ENCODE measurements at regions not wholly inside any gene's neighbourhood (a gene's known extent, or its start where the extent isn't known, plus 50 kb on each side); places are given as distances from the start of the nearest gene placed in this dataset.
"Not testable (repeated sequence)": the region's sequence is repeated elsewhere in the genome, so short reads cannot be mapped to it uniquely, and the experiment has no call there.

DNA sequence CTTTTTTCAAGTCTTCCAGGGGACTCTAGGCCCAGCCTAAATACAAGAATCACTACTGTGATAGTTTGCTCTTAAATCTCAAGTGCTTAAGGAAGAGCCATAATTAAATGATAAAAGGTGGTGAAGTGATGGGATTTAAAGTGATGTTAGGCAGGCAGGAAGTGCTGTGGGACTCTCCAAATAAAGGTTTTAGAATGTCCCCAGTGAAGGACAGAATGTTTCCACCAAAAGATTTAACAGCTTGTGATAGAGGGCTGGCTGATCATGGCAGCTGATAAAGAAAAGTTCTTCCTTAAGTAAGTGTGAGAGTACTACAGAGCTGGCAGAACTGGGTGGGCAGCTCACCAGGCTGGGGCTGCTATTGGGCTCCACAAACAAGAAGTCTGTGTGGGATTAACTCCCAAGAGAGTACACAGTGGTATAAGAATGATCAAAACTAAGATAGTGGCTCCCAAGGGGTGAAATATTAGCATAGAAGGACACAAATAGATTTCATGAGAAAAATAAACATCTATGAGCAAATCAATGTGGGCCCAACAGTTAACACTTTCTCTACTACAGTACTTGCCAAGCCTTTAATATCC, 637.2 kb upstream of the CPEB2 start:
- DNase-seq (ENCODE audit: low read depth), result no peak

DNA sequence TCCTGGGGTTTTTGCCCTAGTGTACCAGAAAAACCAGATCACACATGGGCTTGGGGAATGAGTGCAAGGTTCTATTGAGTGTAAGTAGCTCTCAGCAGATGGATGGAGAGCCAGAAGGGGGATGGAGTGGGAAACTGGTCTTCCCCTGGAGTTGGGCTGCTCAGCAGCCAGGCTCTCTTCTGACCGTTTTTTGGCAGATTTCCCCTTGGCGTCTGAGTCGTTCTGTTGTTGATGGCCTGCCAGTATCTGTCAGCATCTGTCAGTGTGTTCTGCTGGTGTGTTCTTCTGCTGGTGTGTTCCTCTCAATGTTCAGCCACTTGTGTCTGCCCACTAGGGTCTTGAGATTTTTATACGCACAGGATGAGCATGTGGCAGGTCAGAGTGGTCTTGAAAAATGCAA, 633.9 kb upstream of the CPEB2 start:
- no peak for DNase-seq (ENCODE audit: low read depth)

DNA sequence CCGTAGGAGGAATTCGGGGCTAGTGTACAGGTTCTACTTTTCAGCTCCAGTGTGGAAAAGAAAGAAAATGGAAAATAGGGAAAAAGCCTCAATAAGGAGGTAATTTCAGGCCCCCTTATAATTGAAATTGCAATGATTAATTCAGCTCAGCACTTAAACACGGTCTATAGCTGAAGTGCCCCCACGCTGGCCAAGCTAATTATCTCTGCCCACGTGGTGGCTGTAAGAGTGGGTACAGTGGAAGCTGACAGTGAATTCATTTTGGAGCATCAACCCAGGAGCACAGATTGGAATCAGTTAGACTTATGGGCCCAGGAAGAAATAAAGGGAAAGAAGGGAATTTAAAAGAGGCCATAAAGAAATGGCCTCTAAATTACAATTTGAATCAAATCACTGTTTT, 631.1 kb upstream of the CPEB2 start:
- no peak for DNase-seq (ENCODE audit: low read depth)

DNA sequence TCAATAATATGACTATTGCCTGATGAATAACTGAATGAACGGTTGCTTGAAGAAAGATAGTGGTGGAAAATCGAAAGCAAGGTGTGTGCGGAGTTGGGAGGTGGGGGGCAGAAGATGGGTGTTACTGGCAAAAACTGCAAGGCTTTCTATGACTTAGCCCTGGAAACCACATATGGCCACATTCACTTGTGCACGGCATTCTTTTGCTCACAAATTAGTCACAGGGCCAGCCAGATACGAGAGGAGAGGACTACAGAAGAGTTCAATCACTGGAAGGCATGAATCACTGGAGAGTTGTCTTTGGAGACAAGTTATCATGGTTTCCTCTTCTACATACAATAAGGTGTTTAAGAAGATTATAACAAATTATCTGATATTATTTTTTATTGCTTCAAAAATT, 626.5 kb upstream of the CPEB2 start:
- peak; percentile 5 for DNase-seq (ENCODE audit: low read depth)

DNA sequence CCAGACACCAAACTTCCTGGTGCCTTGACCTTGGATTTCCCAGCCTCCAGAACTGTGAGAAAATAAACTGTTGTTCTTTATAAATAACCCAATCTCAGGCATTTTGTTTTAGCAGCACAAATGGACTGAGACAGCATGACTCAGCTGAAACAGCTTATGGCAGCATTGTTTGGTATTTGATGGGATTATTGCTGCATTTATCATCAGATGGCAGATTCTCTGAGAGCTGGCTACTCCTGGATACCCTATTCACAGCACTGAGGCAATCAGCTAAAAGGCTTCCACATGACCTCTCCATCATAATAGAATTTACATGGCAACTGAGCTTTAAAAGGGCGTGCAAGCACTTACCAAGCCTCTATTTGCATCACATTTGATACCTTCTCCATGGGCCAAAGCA, 623.1 kb upstream of the CPEB2 start:
- no peak for DNase-seq (ENCODE audit: low read depth)

DNA sequence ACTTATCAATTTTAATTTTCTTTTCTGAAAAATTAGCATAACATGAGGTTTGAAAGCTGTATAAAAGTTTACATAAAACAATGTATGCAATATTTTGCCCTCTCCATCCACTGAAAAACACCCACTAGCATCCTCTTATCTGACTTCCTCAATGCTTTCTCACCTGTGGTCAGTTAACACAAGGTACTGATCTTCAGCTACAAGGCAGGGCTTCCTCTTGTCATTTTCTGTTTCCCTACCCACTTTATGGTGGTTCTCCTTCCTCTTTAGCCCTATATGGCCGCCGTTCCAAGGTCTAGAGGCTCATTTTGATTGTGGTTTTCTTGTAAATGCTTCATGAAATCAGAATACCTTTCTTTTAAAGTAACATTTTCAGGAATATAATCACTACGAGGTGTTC, 618.6 kb upstream of the CPEB2 start:
- no peak for DNase-seq (ENCODE audit: low read depth)

DNA sequence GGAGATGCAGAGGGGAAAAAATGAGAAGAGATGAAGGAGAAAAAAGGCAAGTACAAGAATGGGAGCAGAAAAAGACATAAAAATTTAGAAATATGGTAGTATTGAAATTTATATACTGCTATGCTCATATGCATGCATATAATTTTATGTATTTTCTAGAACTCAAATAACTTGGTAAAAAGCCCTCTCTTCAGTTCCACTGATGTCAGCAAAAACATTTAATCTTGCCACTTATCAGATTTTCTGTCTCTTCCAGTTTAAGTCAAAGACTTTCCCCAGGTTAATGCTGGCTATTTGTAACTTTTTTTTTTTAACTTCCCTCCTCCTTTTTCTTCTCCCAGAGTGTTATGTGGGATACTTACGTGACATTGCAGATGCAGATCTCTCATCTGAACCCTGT, 617.5 kb upstream of the CPEB2 start:
- DNase-seq (ENCODE audit: low read depth), result no peak

DNA sequence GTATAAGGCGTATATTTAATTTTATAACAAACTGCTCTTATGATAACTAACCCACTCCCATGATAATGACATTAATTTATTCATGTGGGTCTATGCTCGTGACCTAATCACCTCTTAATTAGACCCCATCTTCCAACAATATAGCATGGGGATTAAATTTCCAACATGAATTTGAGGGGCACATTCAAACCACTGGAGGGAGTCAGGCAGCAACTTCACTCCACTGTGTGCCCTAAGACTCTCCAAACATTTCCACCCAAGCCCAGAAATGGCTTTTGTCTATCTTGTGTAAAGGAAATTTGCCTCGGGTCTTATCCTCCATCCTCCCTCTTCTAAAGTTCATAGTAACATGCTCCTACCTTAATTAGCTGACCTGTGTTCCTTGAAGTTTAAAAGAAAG, 616.1 kb upstream of the CPEB2 start:
- DNase-seq (ENCODE audit: low read depth), result no peak

DNA sequence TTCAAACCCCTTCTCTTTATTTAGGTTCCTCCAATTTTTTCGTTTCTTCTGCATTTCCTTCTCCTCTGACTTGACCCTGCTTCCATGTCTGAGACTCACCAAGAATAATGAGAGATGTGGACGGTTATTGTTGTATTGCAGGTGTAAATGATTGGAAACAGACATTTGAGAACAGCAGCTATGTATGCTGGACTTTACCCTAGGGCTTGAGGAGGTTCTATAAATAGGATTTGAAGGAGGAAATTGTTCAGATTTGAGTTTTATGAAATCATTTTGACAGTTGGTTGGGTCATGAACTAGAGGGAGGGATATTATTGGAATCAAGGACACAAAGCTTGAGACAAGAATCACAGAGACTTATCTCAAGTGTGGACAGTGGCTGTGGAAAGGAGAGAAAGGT, 614.6 kb upstream of the CPEB2 start:
- no peak for DNase-seq (ENCODE audit: low read depth)

DNA sequence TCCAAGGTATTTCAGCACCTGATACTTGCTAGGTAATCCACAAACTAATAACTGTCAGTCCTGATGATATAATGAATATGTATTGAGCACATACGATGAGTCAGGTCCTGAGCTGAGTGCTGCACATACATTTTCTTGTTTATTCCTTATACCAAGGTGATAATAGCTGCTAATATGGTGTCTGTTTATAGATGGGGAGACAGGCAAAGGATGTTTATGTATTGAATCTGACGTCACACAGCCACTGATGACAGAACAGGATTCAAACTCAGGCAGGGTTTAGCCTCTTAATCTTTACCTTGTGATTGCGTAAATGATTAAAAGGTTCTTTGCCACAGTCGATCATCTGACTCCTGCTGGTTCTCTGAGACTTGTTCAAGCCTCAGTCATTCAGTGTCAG, 609.9 kb upstream of the CPEB2 start:
- no peak for DNase-seq (ENCODE audit: low read depth)

DNA sequence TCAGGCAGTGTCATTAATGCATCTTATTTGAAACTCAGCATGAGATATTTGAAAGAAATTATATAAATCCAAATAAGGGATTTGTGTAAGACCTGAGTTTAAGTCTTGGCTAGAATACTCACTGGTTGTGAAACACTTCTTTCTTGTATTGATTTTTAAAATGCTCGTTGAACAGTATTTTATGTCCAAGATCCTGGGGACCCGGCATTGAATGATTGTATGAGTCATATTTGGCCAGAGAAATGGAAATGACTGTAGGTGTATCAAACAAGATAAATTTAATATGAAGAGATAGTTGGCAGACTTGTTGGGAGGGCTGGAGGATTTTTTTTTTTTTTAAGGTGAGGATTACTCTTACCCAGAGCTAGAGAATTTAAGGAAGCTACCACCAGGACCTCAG, 606.1 kb upstream of the CPEB2 start:
- DNase-seq (ENCODE audit: low read depth), result no peak

DNA sequence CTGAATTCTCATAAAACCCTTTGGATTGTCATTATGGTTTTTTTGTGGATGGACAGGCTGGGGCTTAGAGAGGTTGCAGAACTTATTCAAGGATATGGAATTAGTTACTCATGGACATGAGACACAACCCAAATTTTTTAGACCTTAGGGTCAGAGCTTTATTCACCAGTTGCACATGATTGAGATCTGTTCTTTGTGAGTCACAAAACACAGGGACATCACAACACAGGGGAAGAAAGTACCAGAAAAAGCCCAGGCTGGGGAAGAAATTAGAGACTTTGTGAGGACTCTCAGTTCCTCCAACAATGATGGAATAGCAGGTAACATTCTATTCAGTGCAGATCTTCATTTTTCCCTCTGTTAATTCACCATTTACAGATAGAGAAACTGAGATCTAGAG, 602.4 kb upstream of the CPEB2 start:
- DNase-seq (ENCODE audit: low read depth), result no peak

DNA sequence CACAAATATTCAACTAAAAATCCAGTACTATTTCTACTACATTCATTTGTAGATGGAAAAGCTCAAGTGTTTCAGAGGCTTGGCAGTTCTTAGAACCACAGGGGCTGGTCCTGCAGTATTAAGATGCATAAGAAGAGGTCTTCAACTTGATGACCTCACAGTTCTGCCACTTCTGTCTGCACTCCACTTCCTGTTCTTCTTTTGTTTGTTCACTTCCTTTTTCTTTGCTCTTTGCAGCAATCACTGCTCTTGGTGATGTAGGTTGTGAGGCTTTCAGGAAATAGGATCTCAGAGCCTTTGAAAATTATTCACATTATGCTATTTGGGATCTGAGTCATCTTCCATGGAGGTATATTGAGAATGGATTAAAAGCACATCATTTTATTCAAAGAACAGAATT, 602.0 kb upstream of the CPEB2 start:
- DNase-seq (ENCODE audit: low read depth), result no peak

DNA sequence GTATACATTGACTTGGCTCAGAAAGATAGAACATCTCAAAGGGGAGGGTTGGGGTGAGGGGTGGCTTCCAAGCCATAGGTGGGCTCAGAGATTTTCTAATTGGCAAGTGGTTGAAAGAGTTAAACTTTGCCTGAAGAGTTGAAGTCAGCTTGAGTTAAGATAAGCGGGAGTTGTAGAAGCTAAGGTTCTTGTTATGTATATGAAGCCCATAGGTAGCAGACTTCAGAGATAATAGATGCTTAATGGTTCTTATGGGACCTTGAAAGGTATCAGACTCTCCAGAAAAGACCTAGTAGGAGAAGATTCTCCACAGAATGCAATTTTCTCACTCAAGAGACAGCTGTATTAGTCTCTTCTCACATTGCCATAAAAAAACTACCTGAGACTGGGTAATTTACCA, 599.1 kb upstream of the CPEB2 start:
- DNase-seq (ENCODE audit: low read depth), result no peak

DNA sequence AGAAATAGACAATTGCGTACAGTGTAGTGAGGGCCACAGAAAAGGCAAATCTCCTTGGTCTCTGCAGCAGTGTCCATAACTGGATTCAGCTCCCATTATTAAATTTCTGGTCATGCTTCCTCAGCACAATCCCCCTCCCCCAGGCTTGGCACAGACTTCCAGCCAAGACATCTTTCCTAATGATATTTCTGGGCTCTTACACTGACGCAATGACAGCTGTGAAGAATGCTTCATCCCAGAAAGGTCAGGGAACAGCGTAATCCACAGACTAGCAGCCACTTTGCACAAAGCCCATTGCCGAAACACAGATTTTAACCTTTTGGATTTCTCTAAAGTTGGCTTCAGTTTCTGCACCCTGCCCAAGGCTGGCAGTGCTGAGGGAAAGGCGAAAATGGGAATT, 597.6 kb upstream of the CPEB2 start:
- peak; percentile 64 for DNase-seq (ENCODE audit: low read depth)

DNA sequence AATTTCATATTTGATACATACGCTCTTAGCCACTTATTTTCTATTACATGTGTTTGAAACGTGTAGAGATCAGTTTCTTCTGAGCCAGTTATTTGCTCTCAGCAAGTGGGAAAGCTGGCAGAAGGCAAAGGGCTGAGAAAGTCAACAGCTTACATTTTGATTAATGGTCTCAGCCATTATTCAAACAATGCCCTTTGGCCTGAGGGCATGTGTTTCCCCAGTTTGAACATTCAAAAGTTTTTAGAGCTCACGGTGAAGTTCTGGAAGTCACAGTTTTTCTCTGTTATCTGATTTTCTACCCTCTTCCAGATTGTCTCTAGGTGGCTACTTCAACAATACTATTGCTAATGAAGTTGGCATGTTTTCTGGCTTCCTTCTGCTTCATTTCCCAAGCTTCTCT, 591.8 kb upstream of the CPEB2 start:
- no peak for DNase-seq (ENCODE audit: low read depth)

DNA sequence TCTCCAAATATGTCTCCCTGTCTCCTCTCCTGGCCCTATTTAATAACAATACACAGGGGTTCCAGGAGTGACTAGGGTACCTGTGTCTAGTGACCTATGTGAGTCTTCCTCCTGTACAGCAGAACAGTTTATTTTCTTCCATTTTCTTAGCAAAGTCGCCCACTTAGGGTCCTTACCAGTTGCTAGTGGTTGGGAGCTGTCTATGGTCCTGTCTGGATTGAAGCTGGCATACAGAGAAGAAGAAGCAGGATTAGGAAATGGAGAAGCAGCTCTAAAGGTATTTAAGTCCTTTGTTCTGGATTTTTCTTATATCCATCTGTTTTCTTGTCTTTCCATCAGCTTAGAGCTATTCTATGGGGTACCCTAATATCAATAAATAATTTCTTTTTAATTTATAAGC, 587.1 kb upstream of the CPEB2 start:
- peak; percentile 19 for DNase-seq (ENCODE audit: low read depth)

DNA sequence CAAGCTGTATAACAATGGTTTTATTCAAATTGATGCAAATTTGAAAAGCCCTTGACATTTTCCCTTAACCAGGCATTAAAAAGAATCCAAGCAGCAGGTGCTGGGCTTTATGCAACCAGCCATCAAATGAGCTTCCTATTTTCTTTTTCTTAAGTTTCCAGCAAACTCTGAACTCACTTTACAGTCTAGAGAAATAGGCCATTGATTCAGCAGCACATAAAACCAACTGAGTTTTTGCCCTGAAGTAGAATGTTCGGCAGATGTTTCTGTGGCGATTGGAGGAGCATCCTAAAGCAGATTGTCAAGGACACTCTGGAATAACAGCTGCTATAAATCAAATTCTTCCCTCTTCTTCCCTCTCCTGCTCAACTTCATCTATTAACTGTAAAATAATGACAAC, 582.8 kb upstream of the CPEB2 start:
- DNase-seq (ENCODE audit: low read depth), result no peak

DNA sequence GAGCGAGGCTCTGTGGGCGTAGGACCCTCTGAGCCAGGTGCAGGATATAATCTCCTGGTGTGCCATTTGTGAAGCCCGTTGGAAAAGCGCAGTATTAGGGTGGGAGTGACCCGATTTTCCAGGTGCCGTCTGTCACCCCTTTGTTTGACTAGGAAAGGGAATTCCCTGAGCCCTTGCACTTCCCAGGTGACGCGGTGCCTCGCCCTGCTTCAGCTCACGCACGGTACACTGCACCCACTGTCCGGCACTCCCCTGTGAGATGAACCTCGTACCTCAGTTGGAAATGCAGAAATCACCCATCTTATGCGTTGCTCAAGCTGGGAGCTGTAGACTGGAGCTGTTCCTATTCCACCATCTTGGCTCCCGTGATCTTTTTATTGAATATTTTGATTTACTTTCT, 576.0 kb upstream of the CPEB2 start:
- DNase-seq (ENCODE audit: low read depth), result not testable (repeated sequence)

DNA sequence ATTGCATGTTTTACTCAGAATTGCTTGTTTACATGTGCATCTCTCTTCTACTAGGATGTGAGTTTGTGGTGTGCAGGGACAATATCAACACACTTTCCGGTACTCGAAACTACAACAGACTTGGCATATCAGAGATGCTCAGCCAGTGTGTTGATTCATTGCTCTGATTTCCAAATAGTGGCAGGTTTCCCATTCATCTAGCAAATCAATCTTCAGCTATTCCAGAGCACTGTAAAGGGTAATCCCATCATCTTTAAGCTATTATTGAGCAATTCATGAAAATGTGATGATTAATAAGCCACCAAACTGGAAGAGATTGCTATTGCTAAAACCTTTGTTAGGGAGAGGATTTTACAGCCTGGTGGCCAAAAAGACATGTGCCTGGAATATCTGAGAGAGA, 574.2 kb upstream of the CPEB2 start:
- peak; percentile 77 for DNase-seq (ENCODE audit: low read depth)

DNA sequence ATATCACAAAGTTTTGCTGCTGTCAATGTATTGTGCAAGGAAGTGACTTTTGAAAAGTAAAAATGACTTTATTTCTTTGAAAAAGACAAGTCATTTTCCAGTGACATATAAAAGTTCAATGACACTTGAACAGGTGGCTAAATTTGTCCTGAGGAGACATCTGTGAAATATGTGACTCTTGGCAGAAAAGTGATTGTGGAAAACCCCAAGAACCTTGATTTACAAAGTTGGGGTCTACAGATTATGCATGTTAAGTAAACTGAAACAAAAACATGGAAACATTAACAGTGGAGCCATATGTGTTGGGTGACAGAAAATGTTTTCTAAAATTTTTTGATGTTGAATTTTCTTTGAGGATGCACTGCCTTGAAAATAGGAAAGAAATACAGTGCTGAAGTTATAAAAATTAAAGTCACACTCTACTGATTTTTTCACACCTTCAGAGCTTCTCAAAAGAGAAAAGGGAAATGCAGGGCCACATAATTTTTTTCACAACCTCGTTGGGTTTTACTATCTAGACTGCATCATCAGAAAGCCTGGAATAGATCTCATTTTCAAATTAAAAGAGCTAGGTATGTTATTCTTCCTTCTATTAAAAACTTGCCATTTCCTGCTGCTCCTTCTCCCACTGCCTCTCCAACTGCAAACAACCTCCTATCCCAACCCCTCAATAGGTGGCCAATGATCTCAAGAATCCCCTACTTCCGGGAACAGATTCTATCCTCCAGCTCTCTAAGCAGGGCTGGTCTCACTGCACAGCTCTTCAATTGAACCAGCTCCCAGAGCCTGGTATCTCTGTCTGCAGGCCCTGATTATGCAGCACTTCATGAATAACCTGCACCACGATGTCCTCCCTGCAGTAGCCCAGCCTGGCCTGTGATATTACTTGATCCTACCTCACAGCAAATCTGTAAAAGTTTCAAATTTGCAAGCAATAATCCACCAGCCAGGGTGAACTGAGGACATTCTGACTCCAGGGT, 570.8 kb upstream of the CPEB2 start:
- no peak for DNase-seq (ENCODE audit: low read depth)

DNA sequence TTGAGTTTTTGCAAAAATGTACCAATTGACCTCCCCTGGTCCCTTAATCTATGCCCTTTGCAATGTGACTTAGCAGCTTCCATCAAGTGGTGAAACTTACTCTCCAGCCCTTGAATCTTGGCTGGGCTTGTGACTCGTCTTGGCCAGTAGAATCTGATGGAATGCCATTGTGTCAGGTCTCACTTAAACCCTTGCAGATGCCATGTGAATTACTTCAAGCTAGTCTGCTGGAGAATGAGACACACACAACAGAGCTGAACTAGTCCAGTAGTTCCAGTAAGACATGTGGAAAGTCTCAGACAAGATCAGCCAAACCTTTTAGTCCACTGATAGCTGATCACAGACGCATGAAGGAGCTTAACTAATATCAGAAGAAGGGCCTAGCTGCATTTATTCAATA, 567.8 kb upstream of the CPEB2 start:
- peak; percentile 54 for DNase-seq (ENCODE audit: low read depth)

DNA sequence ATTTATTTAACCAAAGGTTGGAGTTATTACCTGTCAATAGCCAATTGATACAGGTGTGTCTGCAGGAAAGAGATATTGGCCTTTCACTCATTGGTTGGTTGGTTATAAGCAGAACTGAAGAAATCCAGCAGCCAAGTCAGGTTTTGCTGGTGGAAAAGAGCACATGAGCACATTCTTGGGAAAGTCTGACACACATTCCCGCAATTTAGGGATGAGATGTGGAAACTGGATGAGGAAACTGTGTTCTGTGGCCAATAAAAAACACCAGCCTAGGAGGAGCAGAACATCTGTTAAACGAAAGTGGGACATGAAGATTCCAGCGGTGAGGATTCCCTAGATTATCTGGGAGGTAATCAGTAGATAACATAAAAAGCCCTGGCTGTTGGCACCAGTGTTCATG, 567.4 kb upstream of the CPEB2 start:
- DNase-seq (ENCODE audit: low read depth), result peak; percentile 42

DNA sequence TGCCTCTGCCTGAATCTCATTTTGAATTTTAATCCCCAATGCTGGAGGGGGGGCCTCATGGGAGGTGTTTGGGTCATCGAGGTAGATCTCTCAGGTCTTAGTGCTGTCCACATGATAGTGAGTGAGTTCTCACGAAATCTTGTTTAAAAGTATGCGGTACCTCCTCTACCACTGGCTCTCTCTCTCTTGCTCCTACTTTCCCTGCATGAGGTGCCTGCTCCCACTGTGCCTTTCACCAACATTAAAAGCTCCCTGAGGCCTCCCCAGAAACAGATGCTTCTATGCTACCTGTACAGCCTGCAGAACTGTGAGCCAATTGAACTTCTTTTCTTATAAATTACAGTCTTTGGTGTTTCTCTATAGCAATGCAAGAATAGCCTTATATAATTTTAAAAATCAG, 560.7 kb upstream of the CPEB2 start:
- no peak for DNase-seq (ENCODE audit: low read depth)
